IPS DF 4.7 (cell line): ENCODE measurements at regions not wholly inside any gene's neighbourhood (a gene's known extent, or its start where the extent isn't known, plus 50 kb on each side); places are given as distances from the start of the nearest gene placed in this dataset.

Experiments
- DNase-seq: peaks from one replicate; pipeline ENCODE4 v3.0.0-alpha.2; 2013; ENCODE audit warnings: low spot score; ENCODE audit errors: extremely low read depth

GRCh38 chr2:172358691-172359556 is 68.5 kb upstream of the ITGA6 start:
- no peak for DNase-seq

GRCh38 chr2:172361360-172361759 is 66.0 kb upstream of the ITGA6 start:
- no peak for DNase-seq

DNA sequence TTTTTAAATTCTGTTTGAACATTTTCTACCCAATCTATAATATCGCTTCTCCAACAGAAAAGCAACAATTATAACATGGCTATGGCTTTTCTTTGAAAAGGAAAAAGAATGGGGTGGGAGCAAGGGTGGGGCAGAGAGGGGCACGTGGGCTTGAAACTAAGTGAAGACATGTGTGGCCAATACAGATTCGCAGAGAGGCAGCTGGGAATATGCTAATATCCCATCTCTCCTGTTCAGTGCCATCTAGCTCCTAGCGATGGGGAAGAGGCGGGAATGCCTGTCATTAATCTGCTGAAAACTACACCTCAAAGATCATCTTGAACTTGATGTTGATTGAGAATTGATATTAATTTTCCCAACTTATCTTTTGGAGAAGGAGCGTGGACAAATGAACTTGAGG is 65.5 kb upstream of the ITGA6 start:
- DNase-seq, result no peak

DNA sequence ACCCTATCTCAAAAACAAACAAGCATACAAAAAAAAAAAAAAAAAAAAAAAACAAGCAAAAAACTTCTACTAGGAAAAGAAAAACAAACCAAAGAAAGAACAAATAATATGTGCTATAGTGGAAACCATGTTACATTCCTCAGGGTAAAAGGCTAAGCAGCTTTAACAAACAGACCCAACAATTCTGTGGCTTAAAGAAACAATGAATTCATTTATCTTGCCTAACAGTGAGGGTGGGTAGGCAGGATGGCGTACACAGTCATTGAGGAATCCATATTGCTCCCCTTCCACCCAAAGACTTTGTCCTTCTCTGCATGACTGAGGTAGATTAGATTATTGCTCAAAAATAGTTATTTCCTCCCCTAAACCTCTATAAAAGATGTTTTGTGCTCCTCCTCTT is 63.1 kb upstream of the ITGA6 start:
- DNase-seq, result no peak

- DNase-seq, result no peak
Measured at GRCh38 chr2:172366596-172367150, 60.7 kb upstream of the ITGA6 start.

GRCh38 chr2:172370821-172371455 is 56.4 kb upstream of the ITGA6 start:
- no peak for DNase-seq

GRCh38 chr2:172372436-172372835 is 55.0 kb upstream of the ITGA6 start:
- DNase-seq, result no peak

DNA sequence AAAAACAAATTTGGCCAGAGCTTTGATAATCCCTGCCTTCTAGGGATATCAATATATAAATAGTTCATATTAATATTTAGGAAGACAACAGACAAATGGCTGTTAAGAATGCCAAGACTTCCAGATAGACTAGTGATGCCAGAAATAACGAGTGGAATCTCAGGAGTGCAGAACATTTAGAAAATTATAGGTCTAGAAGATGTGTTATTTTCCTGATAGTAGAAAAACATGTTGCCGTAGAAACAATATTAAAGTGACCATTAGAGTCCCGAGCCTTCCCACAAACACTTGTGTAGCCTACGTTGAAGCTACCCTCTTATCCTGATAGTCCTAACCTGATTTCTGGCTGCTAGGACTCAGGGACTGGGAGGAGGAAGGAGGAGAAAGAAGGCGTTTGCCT is 54.3 kb upstream of the ITGA6 start:
- no peak for DNase-seq

DNA sequence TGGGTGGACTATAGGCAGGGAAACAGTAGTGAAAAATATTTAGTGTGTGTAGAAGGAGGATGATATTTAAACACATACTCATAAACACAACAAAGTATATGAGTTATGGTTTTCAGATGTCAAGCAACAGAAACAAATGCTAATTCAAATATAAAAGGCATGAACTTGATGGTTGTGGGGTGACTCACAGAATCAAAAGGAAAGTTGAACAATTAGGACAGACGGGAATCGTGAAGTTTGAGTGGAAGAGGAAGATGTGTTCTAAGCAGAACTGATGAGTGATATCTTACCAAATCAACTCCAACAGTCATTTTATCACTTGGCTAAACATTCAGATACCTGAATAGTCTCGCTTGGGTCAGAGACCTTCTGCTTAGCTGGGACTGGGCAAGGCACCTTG is 53.6 kb upstream of the ITGA6 start:
- DNase-seq, result no peak

DNA sequence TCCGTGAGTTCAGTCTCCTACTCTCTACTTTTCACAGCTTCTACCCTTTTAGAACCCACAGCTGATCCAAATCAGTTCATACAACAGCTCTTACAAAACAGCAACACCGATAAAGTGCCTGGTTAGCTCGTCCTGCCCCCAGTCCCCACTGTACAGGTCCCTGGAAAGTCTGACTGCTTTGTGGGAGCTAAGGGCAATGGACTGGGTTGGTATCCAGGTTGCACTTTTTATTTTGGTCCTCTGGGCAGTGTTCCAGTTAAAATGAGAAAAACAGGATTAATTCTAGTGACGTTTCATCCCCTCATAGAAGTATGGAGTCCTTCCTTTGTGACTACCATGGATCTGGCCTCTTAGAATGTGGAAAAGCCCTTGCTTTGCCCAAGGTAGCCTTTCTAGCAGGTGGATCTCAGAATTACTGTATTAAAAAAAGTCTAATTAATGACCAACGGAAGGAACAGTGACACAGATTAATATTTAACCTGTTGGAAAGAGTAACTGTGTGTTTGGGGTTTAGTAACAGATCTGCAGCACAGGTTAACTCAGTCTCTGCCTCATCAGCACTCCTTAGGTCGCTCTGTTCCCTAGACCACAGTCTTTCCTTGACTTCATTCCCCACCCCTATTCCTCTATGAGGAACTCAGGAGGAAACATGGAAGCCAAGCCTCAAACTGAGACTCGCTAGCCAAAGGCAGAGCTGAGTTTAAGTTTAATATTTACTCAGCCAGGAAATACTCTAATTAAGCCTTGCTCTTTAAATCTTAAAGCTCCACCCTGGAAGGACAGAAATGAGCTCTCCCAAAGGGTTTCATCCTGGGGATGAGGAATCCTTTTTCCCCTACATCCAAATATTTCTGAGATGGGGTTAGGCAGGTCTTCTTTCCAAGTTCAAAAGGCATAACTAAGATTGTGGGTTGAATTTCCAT is 52.8 kb upstream of the ITGA6 start:
- no peak for DNase-seq

DNA sequence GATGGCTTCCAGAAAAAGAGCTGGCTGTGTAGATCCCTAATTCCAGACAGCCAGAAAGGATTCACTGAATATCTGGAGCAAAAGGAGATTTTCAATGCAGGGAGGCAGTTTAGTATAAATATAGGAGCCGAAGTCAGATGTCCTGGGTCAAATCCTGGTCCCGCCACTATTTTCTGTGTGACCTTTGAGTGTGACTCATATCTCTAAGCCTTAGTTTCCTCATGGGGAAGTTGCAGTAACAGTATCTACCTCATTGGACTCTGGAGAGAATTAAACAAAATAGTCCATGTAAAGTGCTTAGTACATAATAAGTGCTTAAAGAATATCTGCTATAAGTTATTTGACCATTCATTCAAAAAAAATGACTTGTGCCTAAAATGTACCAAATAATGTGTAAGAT is 52.1 kb upstream of the ITGA6 start:
- no peak for DNase-seq

DNA sequence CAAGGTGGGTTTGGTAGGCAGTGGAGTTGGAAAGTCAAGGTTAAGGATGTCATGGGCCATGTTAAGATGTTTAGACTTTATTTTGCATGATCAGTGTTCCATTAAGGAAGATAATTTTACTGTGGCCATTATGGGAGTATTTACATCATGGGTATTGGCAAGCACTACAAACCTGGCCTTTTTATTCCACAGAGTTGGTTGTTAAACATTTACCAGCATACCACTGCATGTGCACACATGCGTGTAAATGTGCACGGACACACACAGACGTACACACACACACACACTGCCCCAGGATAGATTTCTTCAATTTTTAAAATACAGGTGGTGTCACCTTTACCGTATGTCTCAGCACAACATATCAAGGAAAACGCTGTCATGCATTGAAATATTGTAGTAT is 51.4 kb upstream of the ITGA6 start:
- DNase-seq, result no peak

DNA sequence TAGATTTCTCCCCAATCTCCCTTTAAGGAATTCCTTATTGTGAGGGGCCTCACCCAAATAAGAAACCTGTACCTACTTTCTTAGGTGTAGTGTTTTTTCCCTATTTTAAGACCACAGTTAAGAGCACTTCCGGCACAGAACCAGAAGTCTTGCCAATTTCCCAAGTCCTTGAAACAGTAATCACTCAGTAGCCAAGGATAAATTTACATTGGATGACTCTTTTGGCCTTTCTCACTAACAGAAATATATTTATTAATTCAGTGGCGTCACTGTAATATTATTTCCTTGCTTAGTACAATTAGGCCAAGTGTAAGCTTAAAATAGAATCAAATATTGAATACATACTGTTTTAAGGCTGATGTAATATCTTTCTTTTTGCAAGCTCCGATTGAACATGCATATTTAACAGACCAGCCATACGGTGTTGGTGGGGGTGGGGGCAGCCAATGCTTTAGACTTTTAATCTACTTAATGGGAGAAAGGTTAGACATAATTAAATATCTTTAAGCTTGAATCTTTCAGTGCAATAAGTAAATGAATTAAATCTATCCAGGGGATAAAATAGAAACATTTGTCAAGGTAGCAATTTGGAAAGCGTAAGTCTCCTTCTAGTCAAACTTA is 50.8 kb upstream of the ITGA6 start:
- no peak for DNase-seq

DNA sequence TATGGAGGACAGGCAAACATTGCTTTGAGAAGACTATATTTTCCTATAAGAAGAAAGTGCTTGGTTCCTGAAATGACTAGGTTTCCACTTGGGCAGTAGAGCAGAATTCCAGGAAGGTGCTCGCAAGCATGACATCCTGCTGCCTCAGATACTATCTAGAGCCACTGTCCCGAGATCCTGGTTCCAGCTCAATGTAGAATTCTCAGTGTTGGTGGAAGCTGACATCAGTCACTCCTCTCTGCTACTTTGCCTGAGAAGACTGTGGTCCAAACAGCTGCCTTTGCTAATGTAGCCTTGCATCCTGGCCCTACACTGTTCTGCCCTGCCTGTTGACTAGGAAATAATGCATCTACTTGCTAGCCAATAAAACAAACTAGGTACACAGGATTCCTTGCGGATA is 50.0 kb upstream of the ITGA6 start:
- DNase-seq, result no peak
